ENCODE measurements at regions not wholly inside any gene's neighbourhood (a gene's known extent, or its start where the extent isn't known, plus 50 kb on each side); places are given as distances from the start of the nearest gene placed in this dataset.

GRCh38 chr5:32499261-32499660, 54.7 kb upstream of the ZFR start:
- no peak overlapping the region for H3K4me3 ChIP-seq (ENCODE audit: low read depth, low read length)
- no peak for DNase-seq (ENCODE audit: low read depth)
- no peak for TF ChIP-seq CTCF (IDR thresholded peaks at IDR 0.05; ENCODE audit: low read depth, low read length)
- TF ChIP-seq POLR2A (IDR thresholded peaks at IDR 0.05; ENCODE audit: extremely low read depth, insufficient read length): no peak
- no peak for TF ChIP-seq MAX (IDR thresholded peaks at IDR 0.05; ENCODE audit: low read depth, low read length)
- no peak for TF ChIP-seq MYC (IDR thresholded peaks at IDR 0.05; ENCODE audit: low read depth, low read length)

GRCh38 chr5:32498484-32498883, 53.9 kb upstream of the ZFR start:
- DNase-seq (ENCODE audit: low read depth): peak; percentile 27
- TF ChIP-seq MYC (IDR thresholded peaks at IDR 0.05; ENCODE audit: low read depth, low read length): no peak
- no peak for TF ChIP-seq MAX (IDR thresholded peaks at IDR 0.05; ENCODE audit: low read depth, low read length)
- no peak for TF ChIP-seq CTCF (IDR thresholded peaks at IDR 0.05; ENCODE audit: low read depth, low read length)
- TF ChIP-seq POLR2A (IDR thresholded peaks at IDR 0.05; ENCODE audit: extremely low read depth, insufficient read length): no peak

DNA sequence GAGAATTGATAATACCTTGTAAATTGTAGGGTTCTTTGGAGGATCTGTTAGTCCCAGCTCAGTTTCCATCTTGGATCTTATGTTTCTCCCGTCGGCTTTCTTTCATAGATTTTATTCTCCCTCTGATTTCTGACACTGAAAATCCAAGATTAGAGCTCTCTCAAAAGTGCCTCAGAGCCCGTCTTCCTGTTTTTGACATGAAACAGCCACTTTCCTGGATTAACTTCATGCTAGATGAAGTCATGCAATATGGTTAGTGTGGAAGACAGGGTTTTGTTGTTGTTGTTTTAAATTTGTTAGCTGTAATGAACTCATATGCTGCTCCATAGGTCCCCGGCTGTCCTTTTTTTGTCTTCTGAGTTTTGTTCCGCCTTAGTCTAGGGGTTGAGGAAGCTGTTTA, 51.6 kb upstream of the ZFR start:
- no peak for TF ChIP-seq CTCF (IDR thresholded peaks at IDR 0.05; ENCODE audit: low read depth, low read length)
- no peak for TF ChIP-seq POLR2A (IDR thresholded peaks at IDR 0.05; ENCODE audit: extremely low read depth, insufficient read length)
- no peak for TF ChIP-seq MAX (IDR thresholded peaks at IDR 0.05; ENCODE audit: low read depth, low read length)
- no peak for TF ChIP-seq MYC (IDR thresholded peaks at IDR 0.05; ENCODE audit: low read depth, low read length)

More at GRCh38 chr5:32498484-32498883, 53.9 kb upstream of the ZFR start:
- no peak overlapping the region for H3K4me3 ChIP-seq (ENCODE audit: low read depth, low read length)

DNA sequence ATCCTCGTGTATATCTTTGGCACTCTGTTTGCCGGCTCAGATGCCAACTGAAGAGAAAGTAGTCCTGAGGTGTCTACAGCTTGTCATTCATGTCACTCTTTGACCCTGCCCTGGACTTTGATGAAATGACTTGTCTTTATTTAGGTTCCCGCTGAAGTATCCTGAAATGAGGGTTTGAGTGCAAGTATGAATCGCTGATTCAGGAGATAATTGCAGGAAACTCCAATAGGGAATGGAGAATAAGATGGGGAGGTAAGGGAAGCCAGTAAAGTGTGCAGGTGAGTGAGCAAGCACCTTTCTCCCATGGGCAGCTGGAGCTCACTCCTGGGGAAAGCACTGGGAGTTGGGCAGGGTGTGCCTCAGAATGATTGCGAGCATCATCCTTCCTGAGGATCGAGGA, 50.3 kb upstream of the ZFR start:
- H3K4me3 ChIP-seq (ENCODE audit: low read depth, low read length): no peak overlapping the region
- DNase-seq (ENCODE audit: low read depth): no peak
- no peak for TF ChIP-seq POLR2A (IDR thresholded peaks at IDR 0.05; ENCODE audit: extremely low read depth, insufficient read length)
- no peak for TF ChIP-seq MAX (IDR thresholded peaks at IDR 0.05; ENCODE audit: low read depth, low read length)
- TF ChIP-seq MYC (IDR thresholded peaks at IDR 0.05; ENCODE audit: low read depth, low read length): no peak
- TF ChIP-seq CTCF (IDR thresholded peaks at IDR 0.05; ENCODE audit: low read depth, low read length): no peak

More for the DNA sequence above, 51.6 kb upstream of the ZFR start:
- DNase-seq (ENCODE audit: low read depth): no peak
- no peak overlapping the region for H3K4me3 ChIP-seq (ENCODE audit: low read depth, low read length)

Measured in NB4 (cell line).